Duodenal mucosa (tissue), 2 donors: ENCODE measurements at regions not wholly inside any gene's neighbourhood (a gene's known extent, or its start where the extent isn't known, plus 50 kb on each side); places are given as distances from the start of the nearest gene placed in this dataset.

Experiments used
- H3K27ac ChIP-seq: one replicate; pipeline ENCODE4 v1.7.0; 2013; ENCODE audit warnings: low read depth, low read length
- H3K27me3 ChIP-seq, 2 donors: one replicate each; pipeline ENCODE4 v1.7.0; 2013; ENCODE audit warnings: low read length in 2 of 2, control low read depth in 1 of 2; ENCODE audit not compliant: insufficient read depth in 2 of 2, control insufficient read depth in 1 of 2
- H3K36me3 ChIP-seq, 2 donors: one replicate each; pipeline ENCODE4 v1.7.0; 2013; ENCODE audit warnings: low read length in 2 of 2, control low read depth in 1 of 2; ENCODE audit not compliant: insufficient read depth in 2 of 2, control insufficient read depth in 1 of 2
- H3K4me1 ChIP-seq, 2 donors: one replicate each; pipeline ENCODE4 v1.7.0; 2013; ENCODE audit warnings: low read length in 2 of 2, control low read depth in 1 of 2; ENCODE audit not compliant: insufficient read depth in 2 of 2, control insufficient read depth in 1 of 2
- H3K4me3 ChIP-seq, 2 donors: one replicate each; pipeline ENCODE4 v1.7.0; 2013; ENCODE audit warnings: low read length in 2 of 2, low read depth in 1 of 2
- H3K9ac ChIP-seq, 2 donors: one replicate each; pipeline ENCODE4 v1.7.0; 2013; ENCODE audit warnings: low read length in 2 of 2, low read depth in 1 of 2
- H3K9me3 ChIP-seq, 2 donors: one replicate each; pipeline ENCODE4 v1.7.0; 2013; ENCODE audit warnings: low read length in 2 of 2, control low read depth in 1 of 2; ENCODE audit not compliant: control insufficient read depth in 1 of 2

GRCh38 chr14:66043921-66044320 lies 442.2 kb upstream of the CCDC196 start:
- Histone ChIP-seq H3K27me3 (no peaks in the 10 kb centered on the region), H3K27ac (no peak overlapping the region), H3K4me3 (no peak overlapping the region), H3K9ac (no peak overlapping the region), H3K36me3 (no peaks in the 10 kb centered on the region), H3K9me3 (no peaks in the 10 kb centered on the region), H3K4me1 (no peaks in the 10 kb centered on the region)

- Histone ChIP-seq H3K9me3 (no peaks in the 10 kb centered on the region), H3K27ac (no peak overlapping the region), H3K4me1 (no peaks in the 10 kb centered on the region), H3K9ac (no peak overlapping the region), H3K36me3 (no peaks in the 10 kb centered on the region), H3K27me3 (no peaks in the 10 kb centered on the region), H3K4me3 (no peak overlapping the region)
These were observed 440.6 kb upstream of the CCDC196 start for GRCh38 chr14:66045572-66046021.

GRCh38 chr14:66046035-66046434 lies 440.1 kb upstream of the CCDC196 start:
- no peaks in the 10 kb centered on the region for H3K9me3 ChIP-seq
- H3K36me3 ChIP-seq, result no peaks in the 10 kb centered on the region
- H3K27ac ChIP-seq, result no peak overlapping the region
- H3K4me1 ChIP-seq, result no peaks in the 10 kb centered on the region
- H3K9ac ChIP-seq, result no peak overlapping the region
- H3K4me3 ChIP-seq, result no peak overlapping the region
- H3K27me3 ChIP-seq, result no peaks in the 10 kb centered on the region

GRCh38 chr14:66046591-66046990 lies 439.6 kb upstream of the CCDC196 start:
- H3K4me3 ChIP-seq, result no peak overlapping the region
- H3K27ac ChIP-seq, result no peak overlapping the region
- no peaks in the 10 kb centered on the region for H3K27me3 ChIP-seq
- no peak overlapping the region for H3K9ac ChIP-seq
- no peaks in the 10 kb centered on the region for H3K36me3 ChIP-seq
- H3K9me3 ChIP-seq, result no peaks in the 10 kb centered on the region
- no peaks in the 10 kb centered on the region for H3K4me1 ChIP-seq

- Histone ChIP-seq H3K27ac (no peak overlapping the region), H3K36me3 (no peaks in the 10 kb centered on the region), H3K9me3 (no peaks in the 10 kb centered on the region), H3K9ac (no peak overlapping the region), H3K4me1 (peaks cover 10 to 21% of the 10 kb centered on the region in 2 donors), H3K27me3 (no peaks in the 10 kb centered on the region), H3K4me3 (peak overlapping the region in 1 of 2 donors; percentile 40)
These were observed 429.8 kb upstream of the CCDC196 start for GRCh38 chr14:66056268-66056907.

- Histone ChIP-seq H3K4me1 (peaks cover 10 to 21% of the 10 kb centered on the region in 2 donors), H3K4me3 (peak overlapping the region in 1 of 2 donors; percentile 40), H3K27me3 (no peaks in the 10 kb centered on the region), H3K9ac (no peak overlapping the region), H3K9me3 (no peaks in the 10 kb centered on the region), H3K36me3 (no peaks in the 10 kb centered on the region), H3K27ac (no peak overlapping the region)
These were observed 429.1 kb upstream of the CCDC196 start for GRCh38 chr14:66056926-66057552.

GRCh38 chr14:66065188-66065587 lies 421.0 kb upstream of the CCDC196 start:
- Histone ChIP-seq H3K27me3 (no peaks in the 10 kb centered on the region), H3K4me3 (no peak overlapping the region), H3K4me1 (no peaks in the 10 kb centered on the region), H3K9me3 (no peaks in the 10 kb centered on the region), H3K27ac (no peak overlapping the region), H3K9ac (no peak overlapping the region), H3K36me3 (no peaks in the 10 kb centered on the region)

GRCh38 chr14:66066981-66067776 lies 419.0 kb upstream of the CCDC196 start:
- H3K4me1 ChIP-seq, result no peaks in the 10 kb centered on the region
- H3K27me3 ChIP-seq, result no peaks in the 10 kb centered on the region
- H3K9ac ChIP-seq, result no peak overlapping the region
- no peaks in the 10 kb centered on the region for H3K9me3 ChIP-seq
- no peaks in the 10 kb centered on the region for H3K36me3 ChIP-seq
- H3K27ac ChIP-seq, result no peak overlapping the region
- no peak overlapping the region for H3K4me3 ChIP-seq

GRCh38 chr14:66069036-66069435 lies 417.1 kb upstream of the CCDC196 start:
- H3K4me1 ChIP-seq, result no peaks in the 10 kb centered on the region

GRCh38 chr14:66069830-66070541 lies 416.2 kb upstream of the CCDC196 start:
- no peaks in the 10 kb centered on the region for H3K4me1 ChIP-seq
- no peaks in the 10 kb centered on the region for H3K36me3 ChIP-seq
- no peak overlapping the region for H3K4me3 ChIP-seq
- no peaks in the 10 kb centered on the region for H3K27me3 ChIP-seq
- H3K9ac ChIP-seq, result no peak overlapping the region
- no peak overlapping the region for H3K27ac ChIP-seq
- no peaks in the 10 kb centered on the region for H3K9me3 ChIP-seq

More at GRCh38 chr14:66069036-66069435, 417.1 kb upstream of the CCDC196 start:
- Histone ChIP-seq H3K9ac (no peak overlapping the region), H3K9me3 (no peaks in the 10 kb centered on the region), H3K36me3 (no peaks in the 10 kb centered on the region), H3K27ac (no peak overlapping the region), H3K27me3 (no peaks in the 10 kb centered on the region), H3K4me3 (no peak overlapping the region)
